Tongue (tissue), 1 donor: ENCODE measurements at regions not wholly inside any gene's neighbourhood (a gene's known extent, or its start where the extent isn't known, plus 50 kb on each side); places are given as distances from the start of the nearest gene placed in this dataset.

Experiments used
- DNase-seq: peaks from one replicate; pipeline ENCODE4 v3.0.0-alpha.2; 2015

DNA sequence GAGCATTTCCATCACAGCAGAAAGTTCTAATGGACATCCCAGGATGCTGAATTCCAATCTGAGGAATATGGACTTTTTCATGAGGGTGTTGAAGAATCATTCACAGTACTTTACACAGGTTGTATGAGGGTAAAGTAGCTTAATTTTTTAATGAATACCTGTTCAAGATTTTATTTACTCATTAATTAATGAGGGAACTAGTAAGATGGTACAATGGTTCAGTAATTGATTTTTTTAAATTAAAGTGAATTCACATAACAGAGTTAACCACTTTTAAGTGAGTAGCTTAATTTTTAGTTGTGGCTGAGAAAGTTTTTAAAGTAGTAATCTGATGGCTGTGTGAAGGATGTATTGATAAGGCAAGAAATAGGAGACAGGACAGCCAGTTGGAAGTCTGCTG is 266.5 kb downstream of the GFRA1 start:
- DNase-seq = no peak

GRCh38 chr10:116005301-116005700 is 267.7 kb downstream of the GFRA1 start:
- DNase-seq = no peak

GRCh38 chr10:116002735-116003134 is 270.3 kb downstream of the GFRA1 start:
- DNase-seq = no peak

GRCh38 chr10:116001976-116002375 is 271.0 kb downstream of the GFRA1 start:
- no peak for DNase-seq

- peak; percentile 72 for DNase-seq
Measured at GRCh38 chr10:116001262-116001857, 271.6 kb downstream of the GFRA1 start.

- DNase-seq = no peak
Measured at GRCh38 chr10:116000151-116000842, 272.7 kb downstream of the GFRA1 start.
